ENCODE measurements at regions not wholly inside any gene's neighbourhood (a gene's known extent, or its start where the extent isn't known, plus 50 kb on each side); places are given as distances from the start of the nearest gene placed in this dataset.

- TF ChIP-seq EZH2 (IDR thresholded peaks at IDR 0.05; ENCODE audit: borderline replicate concordance, low read depth, low read length, poor library complexity, severe bottlenecking) (no peak), CTCF (conservative IDR thresholded peaks at IDR 0.05; ENCODE audit: low read depth, low read length) (no peak)
These were observed 554.5 kb downstream of the NSUN3 start for GRCh38 chr3:94617312-94617711.

Data from A673 (cell line).